Liver (tissue), 8 donors: ENCODE measurements at regions not wholly inside any gene's neighbourhood (a gene's known extent, or its start where the extent isn't known, plus 50 kb on each side); places are given as distances from the start of the nearest gene placed in this dataset.

Experiments used
- DNase-seq: peaks from one replicate; pipeline ENCODE4 v3.0.0-alpha.2; 2017; ENCODE audit warnings: low spot score
- H3K27ac ChIP-seq, 2 donors: one replicate each; pipeline ENCODE4 v1.7.0; 2013; ENCODE audit warnings: inconsistent platforms in 2 of 2, low read length in 2 of 2, control low read depth in 1 of 2, low read depth in 1 of 2, mild to moderate bottlenecking in 1 of 2
- H3K27me3 ChIP-seq, 4 donors: one replicate each; pipeline versions ENCODE4 v1.6.1 to v1.7.0; 2013; ENCODE audit warnings: low read length in 3 of 4, inconsistent platforms in 1 of 4, mild to moderate bottlenecking in 1 of 4, moderate library complexity in 1 of 4; ENCODE audit not compliant: control insufficient read depth in 4 of 4, insufficient read depth in 4 of 4
- H3K36me3 ChIP-seq, 4 donors: one replicate each; pipeline versions ENCODE4 v1.6.1 to v1.7.0; 2013; ENCODE audit warnings: low read length in 3 of 4, mild to moderate bottlenecking in 3 of 4, low read depth in 1 of 4, moderate library complexity in 1 of 4; ENCODE audit not compliant: control insufficient read depth in 4 of 4, insufficient read depth in 3 of 4
- H3K4me1 ChIP-seq, 4 donors: one replicate each; pipeline versions ENCODE4 v1.6.1 to v1.7.0; 2013; ENCODE audit warnings: low read length in 3 of 4, mild to moderate bottlenecking in 3 of 4, moderate library complexity in 1 of 4; ENCODE audit not compliant: control insufficient read depth in 4 of 4, insufficient read depth in 4 of 4
- H3K4me3 ChIP-seq, 3 donors: one replicate each; pipeline versions ENCODE4 v1.6.1 to v1.7.0; 2013; ENCODE audit warnings: low read length in 3 of 3, control low read depth in 1 of 3, low read depth in 1 of 3, mild to moderate bottlenecking in 1 of 3
- H3K9ac ChIP-seq, 2 donors: one replicate each; pipeline ENCODE4 v1.7.0; 2013; ENCODE audit warnings: low read length in 2 of 2, mild to moderate bottlenecking in 2 of 2, moderate library complexity in 2 of 2, control low read depth in 1 of 2, low read depth in 1 of 2
- H3K9me3 ChIP-seq, 4 donors: one replicate each; pipeline versions ENCODE4 v1.6.1 to v1.7.0; 2013; ENCODE audit warnings: low read length in 3 of 4; ENCODE audit not compliant: control insufficient read depth in 4 of 4
- EGR1 ChIP-seq, 2 donors: IDR thresholded peaks; 2 replicates each; pipeline ENCODE4 v1.6.1; 2016 to 2018; ENCODE audit warnings: antibody characterized with exemption in 2 of 2, low read depth in 2 of 2
- FOXA1 ChIP-seq: IDR thresholded peaks from 2 replicates; pipeline ENCODE4 v1.6.1; 2016; ENCODE audit warnings: antibody characterized with exemption
- FOXA2 ChIP-seq: IDR thresholded peaks from 2 replicates; pipeline ENCODE4 v1.6.1; 2016; ENCODE audit warnings: antibody characterized with exemption
- GABPA ChIP-seq, 2 donors: IDR thresholded peaks in 1 of 2; conservative IDR thresholded peaks in 1 of 2; 2 replicates each; pipeline ENCODE4 v1.6.1; 2016; ENCODE audit warnings: antibody characterized with exemption in 2 of 2, mild to moderate bottlenecking in 1 of 2, moderate library complexity in 1 of 2
- HNF4A ChIP-seq, 2 donors: conservative IDR thresholded peaks; 2 replicates each; pipeline ENCODE4 v1.6.1; 2016; ENCODE audit warnings: antibody characterized with exemption in 2 of 2, mild to moderate bottlenecking in 2 of 2
- HNF4G ChIP-seq: IDR thresholded peaks from 2 replicates; pipeline ENCODE4 v1.6.1; 2016; ENCODE audit warnings: antibody characterized with exemption
- JUND ChIP-seq, 2 donors: IDR thresholded peaks; 2 replicates each; pipeline ENCODE4 v1.6.1; 2016; ENCODE audit warnings: antibody characterized with exemption in 2 of 2
- NR2F2 ChIP-seq: IDR thresholded peaks from 2 replicates; pipeline ENCODE4 v1.6.1; 2016; ENCODE audit warnings: antibody characterized with exemption
- RAD21 ChIP-seq, 2 donors: IDR thresholded peaks; 2 replicates each; pipeline ENCODE4 v1.6.1; 2016; ENCODE audit warnings: antibody characterized with exemption in 2 of 2, mild to moderate bottlenecking in 2 of 2
- RXRA ChIP-seq, 2 donors: IDR thresholded peaks; 2 replicates each; pipeline ENCODE4 v1.6.1; 2017 to 2018; ENCODE audit warnings: antibody characterized with exemption in 2 of 2, mild to moderate bottlenecking in 1 of 2
- SP1 ChIP-seq: IDR thresholded peaks from 2 replicates; pipeline ENCODE4 v1.6.1; 2018; ENCODE audit warnings: antibody characterized with exemption, mild to moderate bottlenecking
- TAF1 ChIP-seq: conservative IDR thresholded peaks from 2 replicates; pipeline ENCODE4 v1.6.1; 2016; ENCODE audit warnings: antibody characterized with exemption, mild to moderate bottlenecking
- YY1 ChIP-seq: IDR thresholded peaks from 2 replicates; pipeline ENCODE4 v1.6.1; 2016; ENCODE audit warnings: antibody characterized with exemption, mild to moderate bottlenecking
- WGBS: extraction: QIAGEN DNeasy Blood & Tissue Kit; methylation state at CpG from one replicate; pipeline ENCODE4 v1.1.7; 2013; 5-methylcytosine and 5-hydroxymethylcytosine counted together
- TF ChIP-seq, protein P1 (sequence below): IDR thresholded peaks from 2 replicates; pipeline ENCODE4 v1.6.1; 2016; ENCODE audit warnings: antibody characterized with exemption
- TF ChIP-seq, protein P2 (sequence below): fragments of 150-350 bp; IDR thresholded peaks from 2 replicates; pipeline ENCODE4 v1.5.1; 2017; ENCODE audit warnings: improper control_type of control experiment, low read depth, low read length; ENCODE audit not compliant: missing input control
- TF ChIP-seq, protein P3 (sequence below): IDR thresholded peaks from 2 replicates; pipeline ENCODE4 v1.6.1; 2016; ENCODE audit warnings: antibody characterized with exemption, mild to moderate bottlenecking
- TF ChIP-seq, protein P4 (sequence below): IDR thresholded peaks from 2 replicates; pipeline ENCODE4 v1.6.1; 2016; ENCODE audit warnings: antibody characterized with exemption
- TF ChIP-seq, protein P5 (sequence below): IDR thresholded peaks from 2 replicates; pipeline ENCODE4 v1.6.1; 2016; ENCODE audit warnings: antibody characterized with exemption
- donor health status: healthy.
- donor health status: healthy.
- donor health status: healthy.
- donor health status: healthy.
- donor health status: healthy.

DNA sequence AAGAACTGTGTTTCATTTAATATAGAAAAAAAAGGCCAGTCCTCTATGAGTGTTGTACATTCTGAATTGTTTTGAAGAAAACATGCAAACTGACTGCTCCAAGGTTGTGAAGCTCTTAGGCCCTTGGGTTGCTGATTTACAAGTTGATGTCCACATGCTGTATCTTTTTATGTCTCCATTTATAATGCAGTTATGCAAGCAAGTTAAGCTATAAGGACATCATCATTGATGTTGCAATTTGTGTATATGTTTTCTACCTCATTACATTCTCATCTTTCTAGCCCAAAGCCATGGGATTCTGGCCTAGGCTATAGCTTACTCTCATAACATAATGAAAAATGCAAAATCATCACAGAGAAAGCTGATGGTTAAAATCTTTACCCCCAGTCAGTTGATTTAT lies 245.7 kb upstream of the AGTR1 start:
- Histone ChIP-seq H3K27ac (no peak overlapping the region), H3K4me3 (no peak overlapping the region), H3K36me3 (no peaks in the 10 kb centered on the region), H3K9ac (no peak overlapping the region), H3K4me1 (no peaks in the 10 kb centered on the region), H3K27me3 (no peaks in the 10 kb centered on the region), H3K9me3 (no peaks in the 10 kb centered on the region)
- DNase-seq = no peak
- TF ChIP-seq NR2F2 (no peak), FOXA2 (no peak), FOXA1 (no peak), EGR1 (IDR thresholded peaks at IDR 0.05; ENCODE audit: low read depth in 2 of 2) (no peak), HNF4G (no peak), TAF1 (no peak), HNF4A (conservative IDR thresholded peaks at IDR 0.05) (no peak), JUND (IDR thresholded peaks at IDR 0.05) (no peak), RXRA (IDR thresholded peaks at IDR 0.05) (no peak), SP1 (no peak), YY1 (no peak), RAD21 (IDR thresholded peaks at IDR 0.05) (no peak)
- TF ChIP-seq, protein P1, sequence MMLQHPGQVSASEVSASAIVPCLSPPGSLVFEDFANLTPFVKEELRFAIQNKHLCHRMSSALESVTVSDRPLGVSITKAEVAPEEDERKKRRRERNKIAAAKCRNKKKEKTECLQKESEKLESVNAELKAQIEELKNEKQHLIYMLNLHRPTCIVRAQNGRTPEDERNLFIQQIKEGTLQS = no peak
- TF ChIP-seq, protein P2, sequence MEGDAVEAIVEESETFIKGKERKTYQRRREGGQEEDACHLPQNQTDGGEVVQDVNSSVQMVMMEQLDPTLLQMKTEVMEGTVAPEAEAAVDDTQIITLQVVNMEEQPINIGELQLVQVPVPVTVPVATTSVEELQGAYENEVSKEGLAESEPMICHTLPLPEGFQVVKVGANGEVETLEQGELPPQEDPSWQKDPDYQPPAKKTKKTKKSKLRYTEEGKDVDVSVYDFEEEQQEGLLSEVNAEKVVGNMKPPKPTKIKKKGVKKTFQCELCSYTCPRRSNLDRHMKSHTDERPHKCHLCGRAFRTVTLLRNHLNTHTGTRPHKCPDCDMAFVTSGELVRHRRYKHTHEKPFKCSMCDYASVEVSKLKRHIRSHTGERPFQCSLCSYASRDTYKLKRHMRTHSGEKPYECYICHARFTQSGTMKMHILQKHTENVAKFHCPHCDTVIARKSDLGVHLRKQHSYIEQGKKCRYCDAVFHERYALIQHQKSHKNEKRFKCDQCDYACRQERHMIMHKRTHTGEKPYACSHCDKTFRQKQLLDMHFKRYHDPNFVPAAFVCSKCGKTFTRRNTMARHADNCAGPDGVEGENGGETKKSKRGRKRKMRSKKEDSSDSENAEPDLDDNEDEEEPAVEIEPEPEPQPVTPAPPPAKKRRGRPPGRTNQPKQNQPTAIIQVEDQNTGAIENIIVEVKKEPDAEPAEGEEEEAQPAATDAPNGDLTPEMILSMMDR = no peak
- TF ChIP-seq, protein P3, sequence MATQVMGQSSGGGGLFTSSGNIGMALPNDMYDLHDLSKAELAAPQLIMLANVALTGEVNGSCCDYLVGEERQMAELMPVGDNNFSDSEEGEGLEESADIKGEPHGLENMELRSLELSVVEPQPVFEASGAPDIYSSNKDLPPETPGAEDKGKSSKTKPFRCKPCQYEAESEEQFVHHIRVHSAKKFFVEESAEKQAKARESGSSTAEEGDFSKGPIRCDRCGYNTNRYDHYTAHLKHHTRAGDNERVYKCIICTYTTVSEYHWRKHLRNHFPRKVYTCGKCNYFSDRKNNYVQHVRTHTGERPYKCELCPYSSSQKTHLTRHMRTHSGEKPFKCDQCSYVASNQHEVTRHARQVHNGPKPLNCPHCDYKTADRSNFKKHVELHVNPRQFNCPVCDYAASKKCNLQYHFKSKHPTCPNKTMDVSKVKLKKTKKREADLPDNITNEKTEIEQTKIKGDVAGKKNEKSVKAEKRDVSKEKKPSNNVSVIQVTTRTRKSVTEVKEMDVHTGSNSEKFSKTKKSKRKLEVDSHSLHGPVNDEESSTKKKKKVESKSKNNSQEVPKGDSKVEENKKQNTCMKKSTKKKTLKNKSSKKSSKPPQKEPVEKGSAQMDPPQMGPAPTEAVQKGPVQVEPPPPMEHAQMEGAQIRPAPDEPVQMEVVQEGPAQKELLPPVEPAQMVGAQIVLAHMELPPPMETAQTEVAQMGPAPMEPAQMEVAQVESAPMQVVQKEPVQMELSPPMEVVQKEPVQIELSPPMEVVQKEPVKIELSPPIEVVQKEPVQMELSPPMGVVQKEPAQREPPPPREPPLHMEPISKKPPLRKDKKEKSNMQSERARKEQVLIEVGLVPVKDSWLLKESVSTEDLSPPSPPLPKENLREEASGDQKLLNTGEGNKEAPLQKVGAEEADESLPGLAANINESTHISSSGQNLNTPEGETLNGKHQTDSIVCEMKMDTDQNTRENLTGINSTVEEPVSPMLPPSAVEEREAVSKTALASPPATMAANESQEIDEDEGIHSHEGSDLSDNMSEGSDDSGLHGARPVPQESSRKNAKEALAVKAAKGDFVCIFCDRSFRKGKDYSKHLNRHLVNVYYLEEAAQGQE = no peak
- TF ChIP-seq, protein P4, sequence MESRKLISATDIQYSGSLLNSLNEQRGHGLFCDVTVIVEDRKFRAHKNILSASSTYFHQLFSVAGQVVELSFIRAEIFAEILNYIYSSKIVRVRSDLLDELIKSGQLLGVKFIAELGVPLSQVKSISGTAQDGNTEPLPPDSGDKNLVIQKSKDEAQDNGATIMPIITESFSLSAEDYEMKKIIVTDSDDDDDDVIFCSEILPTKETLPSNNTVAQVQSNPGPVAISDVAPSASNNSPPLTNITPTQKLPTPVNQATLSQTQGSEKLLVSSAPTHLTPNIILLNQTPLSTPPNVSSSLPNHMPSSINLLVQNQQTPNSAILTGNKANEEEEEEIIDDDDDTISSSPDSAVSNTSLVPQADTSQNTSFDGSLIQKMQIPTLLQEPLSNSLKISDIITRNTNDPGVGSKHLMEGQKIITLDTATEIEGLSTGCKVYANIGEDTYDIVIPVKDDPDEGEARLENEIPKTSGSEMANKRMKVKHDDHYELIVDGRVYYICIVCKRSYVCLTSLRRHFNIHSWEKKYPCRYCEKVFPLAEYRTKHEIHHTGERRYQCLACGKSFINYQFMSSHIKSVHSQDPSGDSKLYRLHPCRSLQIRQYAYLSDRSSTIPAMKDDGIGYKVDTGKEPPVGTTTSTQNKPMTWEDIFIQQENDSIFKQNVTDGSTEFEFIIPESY = no peak
- TF ChIP-seq, protein P5, sequence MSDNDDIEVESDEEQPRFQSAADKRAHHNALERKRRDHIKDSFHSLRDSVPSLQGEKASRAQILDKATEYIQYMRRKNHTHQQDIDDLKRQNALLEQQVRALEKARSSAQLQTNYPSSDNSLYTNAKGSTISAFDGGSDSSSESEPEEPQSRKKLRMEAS = no peak

DNA sequence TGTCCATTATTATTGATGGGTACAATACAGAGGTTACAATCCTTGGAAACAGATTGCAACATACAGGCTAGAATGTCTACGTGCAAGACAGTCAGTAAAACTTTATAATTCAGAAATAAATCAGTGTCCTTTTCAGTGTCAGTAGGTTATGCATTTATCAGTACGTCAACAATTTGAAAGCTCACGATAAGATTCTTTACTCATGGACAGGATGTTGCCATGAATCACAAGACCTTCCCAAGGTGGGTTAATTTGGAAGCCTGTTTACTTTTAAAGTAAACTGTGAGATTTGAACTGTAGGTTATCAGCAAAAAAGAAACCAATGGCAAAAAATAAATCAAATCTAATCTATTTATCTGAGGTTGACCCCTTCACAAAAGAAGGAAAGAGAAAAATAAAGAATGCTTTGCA lies 243.9 kb upstream of the AGTR1 start:
- no peaks in the 10 kb centered on the region for H3K36me3 ChIP-seq
- no peak overlapping the region for H3K4me3 ChIP-seq
- no peaks in the 10 kb centered on the region for H3K27me3 ChIP-seq
- H3K9me3 ChIP-seq = no peaks in the 10 kb centered on the region
- H3K27ac ChIP-seq = no peak overlapping the region
- no peaks in the 10 kb centered on the region for H3K4me1 ChIP-seq
- TF ChIP-seq FOXA2 = no peak
- no peak for TF ChIP-seq HNF4G
- no peak for TF ChIP-seq HNF4A (conservative IDR thresholded peaks at IDR 0.05)
- TF ChIP-seq RAD21 (IDR thresholded peaks at IDR 0.05) = no peak
- TF ChIP-seq SP1 = no peak
- no peak for TF ChIP-seq JUND (IDR thresholded peaks at IDR 0.05)
- no peak for TF ChIP-seq TAF1
- TF ChIP-seq, protein P2 = no peak
- no peak for TF ChIP-seq FOXA1
- no peak for TF ChIP-seq GABPA (IDR thresholded peaks at IDR 0.05 in 1 of 2, conservative IDR thresholded peaks at IDR 0.05 in 1 of 2)
- no peak for TF ChIP-seq EGR1 (IDR thresholded peaks at IDR 0.05; ENCODE audit: low read depth in 2 of 2)
- DNase-seq = no peak
- H3K9ac ChIP-seq = no peak overlapping the region
- 43% methylated on average over 3 of the region's 3 CpGs for WGBS
